H1 (cell line): ENCODE measurements at regions not wholly inside any gene's neighbourhood (a gene's known extent, or its start where the extent isn't known, plus 50 kb on each side); places are given as distances from the start of the nearest gene placed in this dataset.

Experiments
- CEBPB ChIP-seq: IDR thresholded peaks from 2 replicates; pipeline ENCODE4 v1.6.1; 2012; ENCODE audit warnings: low read depth, low read length
- CHD1 ChIP-seq: IDR thresholded peaks from 2 replicates; pipeline ENCODE4 v1.6.1; 2012; ENCODE audit warnings: low read depth, low read length, improper control_type of control experiment
- GABPA ChIP-seq: IDR thresholded peaks from 2 replicates; pipeline ENCODE4 v1.6.1; 2011; ENCODE audit warnings: mild to moderate bottlenecking, low read length, moderate library complexity, borderline replicate concordance; ENCODE audit not compliant: insufficient read depth
- MAX ChIP-seq: IDR thresholded peaks from 2 replicates; pipeline ENCODE4 v1.6.1; 2012; ENCODE audit warnings: inconsistent platforms
- POLR2A ChIP-seq, 2 experiments: IDR thresholded peaks; 1 replicate in 1 of 2; 2 replicates in 1 of 2; pipeline ENCODE4 v1.6.1; 2011; ENCODE audit warnings: low read depth in 2 of 2, low read length in 2 of 2, mild to moderate bottlenecking in 2 of 2; ENCODE audit errors: control extremely low read depth in 1 of 2
- POLR2AphosphoS5 ChIP-seq: IDR thresholded peaks from 2 replicates; pipeline ENCODE4 v1.6.1; 2011; ENCODE audit warnings: low read depth, low read length
- TAF1 ChIP-seq: IDR thresholded peaks from 2 replicates; pipeline ENCODE4 v1.6.1; 2011; ENCODE audit warnings: mild to moderate bottlenecking, low read depth, low read length

GRCh38 chr14:71734076-71734475, 198.2 kb upstream of the RGS6 start:
- TF ChIP-seq MAX (no peak), POLR2AphosphoS5 (no peak), CEBPB (no peak), GABPA (no peak), POLR2A (IDR thresholded peaks at IDR 0.05; ENCODE audit: control extremely low read depth in 1 of 2, low read depth in 2 of 2, low read length in 2 of 2) (no peak), TAF1 (no peak), CHD1 (no peak)
